Stimulated activated naive B cell treated with anti-CD40 and anti-IgM and Interleukin-4, amounts not matched to agents 10 μg/mL and 1 μg/mL and 100 μg/mL, for 72 hours (primary cell): ENCODE measurements at regions not wholly inside any gene's neighbourhood (a gene's known extent, or its start where the extent isn't known, plus 50 kb on each side); places are given as distances from the start of the nearest gene placed in this dataset.

Experiments
- ATAC-seq, 2 donors: fragments of 150-1000 bp; cut with Tn5 transposase; replicated peaks; 2 replicates each; pipeline ENCODE4 v1.10.0; 2021; ENCODE audit warnings: moderate library complexity in 1 of 2
- DNase-seq: peaks from one replicate; pipeline ENCODE4 v3.0.0; 2021
- H3K27ac Mint-ChIP-seq: one replicate; pipeline ENCODE4 v1.8.0; 2022; ENCODE audit warnings: mild to moderate bottlenecking, mixed read lengths
- H3K27me3 Mint-ChIP-seq, 2 donors: one replicate each; pipeline ENCODE4 v1.8.0; 2022; ENCODE audit warnings: mixed read lengths in 2 of 2
- H3K36me3 Mint-ChIP-seq, 2 donors: one replicate each; pipeline ENCODE4 v1.8.0; 2022; ENCODE audit warnings: mixed read lengths in 2 of 2, mild to moderate bottlenecking in 1 of 2
- H3K4me1 Mint-ChIP-seq, 2 donors: one replicate each; pipeline ENCODE4 v1.8.0; 2022; ENCODE audit warnings: mixed read lengths in 2 of 2, mild to moderate bottlenecking in 1 of 2
- H3K4me3 Mint-ChIP-seq, 2 donors: one replicate each; pipeline ENCODE4 v1.8.0; 2022; ENCODE audit warnings: mild to moderate bottlenecking in 2 of 2, mixed read lengths in 2 of 2, moderate library complexity in 1 of 2
- H3K9me3 Mint-ChIP-seq, 2 donors: one replicate each; pipeline ENCODE4 v1.8.0; 2022; ENCODE audit warnings: mixed read lengths in 2 of 2, mild to moderate bottlenecking in 1 of 2

DNA sequence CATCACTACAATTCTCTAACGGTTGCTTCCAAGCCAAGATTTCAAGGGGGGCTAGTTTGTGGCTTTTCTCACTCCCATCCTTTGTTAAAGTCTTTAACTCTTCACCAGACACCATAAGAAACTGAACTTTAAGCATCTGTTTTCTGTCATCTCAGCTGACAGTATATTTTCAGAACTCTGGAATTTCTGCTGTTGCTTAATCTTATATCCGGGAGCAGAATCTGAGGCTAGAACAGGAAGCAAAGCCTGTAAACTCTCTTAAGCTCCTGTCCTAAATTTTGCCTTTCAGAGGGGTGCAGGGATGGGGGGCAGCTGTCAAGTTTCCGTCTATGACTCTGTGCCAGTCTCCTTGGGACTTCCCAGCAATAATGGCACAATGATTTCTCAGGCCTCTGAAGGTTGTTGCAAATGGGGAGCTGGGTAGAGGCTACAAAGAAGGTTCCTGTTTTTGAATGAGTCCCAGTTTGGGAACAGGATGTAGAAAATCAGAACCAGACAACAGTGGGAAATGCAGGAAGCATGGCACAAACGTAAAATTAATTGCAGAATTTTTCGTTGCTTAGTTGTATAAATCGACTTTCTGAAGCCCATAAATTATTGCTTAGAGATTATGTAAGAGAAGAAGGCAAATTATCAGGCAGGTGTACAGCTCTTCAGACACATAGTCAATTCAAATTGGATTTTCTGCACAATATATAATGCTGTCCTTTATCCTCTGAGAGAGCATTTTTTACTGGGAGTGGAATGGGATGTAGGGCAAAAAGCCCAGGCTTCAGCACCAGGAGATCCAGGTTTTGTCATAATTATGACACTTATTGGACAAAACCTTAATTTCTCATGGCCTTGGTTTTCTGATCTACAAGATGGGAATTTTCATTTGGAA lies 430.9 kb downstream of the DMAC1 start:
- H3K36me3 Mint-ChIP-seq, result no peaks in the 10 kb centered on the region
- no peak overlapping the region for H3K4me3 Mint-ChIP-seq
- no peak for DNase-seq
- no peak overlapping the region for H3K27ac Mint-ChIP-seq
- H3K4me1 Mint-ChIP-seq, result no peaks in the 10 kb centered on the region
- H3K9me3 Mint-ChIP-seq, result no peaks in the 10 kb centered on the region
- H3K27me3 Mint-ChIP-seq, result no peaks in the 10 kb centered on the region
- no peak for ATAC-seq

DNA sequence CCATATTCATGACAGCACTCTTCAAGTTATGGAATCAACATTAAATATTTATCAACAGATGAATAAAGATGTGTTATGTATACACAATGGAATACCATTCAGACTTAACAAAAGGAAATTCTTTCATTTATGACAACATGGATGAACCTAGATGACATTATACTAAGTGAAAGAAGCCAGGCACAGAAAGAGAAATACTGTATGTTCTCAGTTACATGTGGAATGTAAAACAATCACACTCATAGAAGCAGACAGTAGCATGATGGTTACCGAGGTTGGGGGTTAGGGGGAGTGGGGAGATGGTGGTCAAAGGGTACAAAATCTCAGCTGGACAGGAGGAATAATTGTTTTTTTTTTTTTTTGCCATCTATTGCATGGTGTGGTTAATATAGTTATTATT lies 431.9 kb downstream of the DMAC1 start:
- DNase-seq (no peak), ATAC-seq (no peak)
- no peak overlapping the region for H3K4me3 Mint-ChIP-seq
- H3K27ac Mint-ChIP-seq, result no peak overlapping the region
- no peaks in the 10 kb centered on the region for H3K9me3 Mint-ChIP-seq
- no peaks in the 10 kb centered on the region for H3K27me3 Mint-ChIP-seq
- H3K4me1 Mint-ChIP-seq, result no peaks in the 10 kb centered on the region
- no peaks in the 10 kb centered on the region for H3K36me3 Mint-ChIP-seq

DNA sequence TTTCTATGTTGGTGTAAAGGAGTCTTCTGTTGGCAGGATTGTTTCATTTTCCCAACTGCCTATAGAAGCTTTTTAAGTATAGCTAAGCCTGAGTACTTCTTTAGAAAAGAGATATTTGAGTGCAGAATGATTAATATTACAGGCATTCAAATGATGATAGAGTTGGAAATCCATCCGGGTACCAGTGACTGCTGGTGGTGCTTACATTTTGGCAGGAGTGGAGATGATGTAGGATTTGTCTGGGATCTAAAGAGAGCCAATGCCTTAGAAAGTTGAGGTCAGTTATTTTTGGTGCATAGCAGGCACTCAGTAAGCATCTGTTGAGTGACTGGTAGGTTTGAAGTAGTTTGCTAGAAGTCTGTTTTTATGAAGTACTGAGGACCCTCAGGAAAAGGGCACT lies 433.5 kb downstream of the DMAC1 start:
- Mint-ChIP-seq H3K36me3 (no peaks in the 10 kb centered on the region), H3K27ac (peak overlapping the region; percentile 59), H3K9me3 (no peaks in the 10 kb centered on the region), H3K4me3 (no peak overlapping the region), H3K4me1 (no peaks in the 10 kb centered on the region), H3K27me3 (peaks cover 0 to 6% of the 10 kb centered on the region in 2 donors)
- ATAC-seq, result no peak
- no peak for DNase-seq

DNA sequence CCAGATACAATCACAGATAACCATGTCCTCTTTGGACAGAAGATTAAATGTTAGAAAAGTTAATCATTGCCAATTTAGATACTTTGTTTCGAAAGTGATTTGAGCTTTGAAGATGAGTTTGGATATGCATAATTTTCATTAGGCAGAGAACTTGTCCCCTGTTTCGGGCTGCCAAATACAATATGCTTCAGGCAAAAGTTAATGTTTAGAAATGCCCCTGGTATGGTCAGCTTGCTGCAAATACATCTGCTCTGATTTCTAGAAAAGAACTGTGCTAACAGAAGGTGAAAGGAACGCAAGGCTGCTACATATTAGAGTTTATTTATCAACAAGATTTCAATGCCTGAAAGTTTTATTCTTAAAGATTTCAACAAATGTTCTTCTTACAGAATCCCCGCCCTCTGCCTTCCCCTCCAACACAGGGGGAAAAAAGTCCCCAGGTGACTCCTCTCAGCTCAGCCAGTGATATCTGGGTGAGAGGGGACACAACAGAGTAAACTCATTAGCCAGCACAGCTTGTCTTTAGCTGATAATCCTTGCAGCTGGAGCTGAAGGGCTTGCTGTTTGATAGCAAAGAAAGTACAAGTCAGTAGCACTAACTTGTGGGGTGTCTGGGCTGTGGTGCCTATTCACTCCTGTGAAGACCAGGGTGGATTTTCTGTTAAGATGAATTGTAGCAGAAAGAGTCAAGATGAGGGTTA lies 435.7 kb downstream of the DMAC1 start:
- H3K27me3 Mint-ChIP-seq, result peaks cover 4 to 12% of the 10 kb centered on the region in 2 donors
- ATAC-seq, result no peak
- no peak overlapping the region for H3K27ac Mint-ChIP-seq
- no peak for DNase-seq
- no peaks in the 10 kb centered on the region for H3K9me3 Mint-ChIP-seq
- H3K4me1 Mint-ChIP-seq, result no peaks in the 10 kb centered on the region
- H3K36me3 Mint-ChIP-seq, result no peaks in the 10 kb centered on the region
- no peak overlapping the region for H3K4me3 Mint-ChIP-seq

DNA sequence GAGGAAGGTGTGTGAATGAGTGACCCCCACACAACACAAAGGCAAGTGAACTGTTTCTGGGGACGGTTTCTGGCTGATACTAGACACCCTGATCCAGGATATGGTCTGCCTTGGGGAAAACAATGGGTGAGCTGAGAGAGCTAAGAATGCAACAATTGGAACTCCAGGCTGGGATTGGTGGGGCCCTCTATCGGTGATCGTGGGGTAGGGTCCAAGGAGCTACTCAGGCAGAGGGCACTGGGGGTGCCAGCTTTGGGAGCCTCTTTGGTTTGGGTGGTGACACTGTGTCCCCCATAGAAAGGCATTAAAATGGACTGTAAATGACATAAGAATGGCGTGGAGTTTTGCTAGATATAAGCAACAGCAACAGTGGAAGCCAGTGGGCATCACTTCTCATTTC lies 439.1 kb downstream of the DMAC1 start:
- ATAC-seq (no peak), DNase-seq (no peak)
- Mint-ChIP-seq H3K4me3 (no peak overlapping the region), H3K9me3 (no peaks in the 10 kb centered on the region), H3K27me3 (peaks cover 11 to 17% of the 10 kb centered on the region in 2 donors), H3K27ac (no peak overlapping the region), H3K36me3 (no peaks in the 10 kb centered on the region), H3K4me1 (no peaks in the 10 kb centered on the region)

DNA sequence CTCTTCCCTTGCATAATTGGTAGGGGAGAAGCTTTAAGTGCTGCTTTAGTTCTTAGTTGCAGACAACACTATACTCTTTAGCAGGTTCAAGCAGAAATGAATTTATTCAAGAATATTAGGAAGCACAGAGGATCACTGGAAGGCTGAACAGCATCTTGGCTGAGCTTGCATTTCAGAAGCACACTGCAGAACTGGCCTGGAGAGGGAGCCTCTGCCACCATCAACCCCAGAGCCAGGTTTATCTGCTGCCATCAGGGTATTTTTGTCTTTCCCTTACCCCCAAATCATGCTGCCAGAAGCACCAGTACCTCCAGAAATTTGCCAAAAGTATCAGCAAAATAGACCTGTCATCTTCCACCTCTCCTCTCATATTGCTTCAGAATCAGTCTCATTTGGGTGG lies 440.7 kb downstream of the DMAC1 start:
- Mint-ChIP-seq H3K4me3 (no peak overlapping the region), H3K36me3 (no peaks in the 10 kb centered on the region), H3K4me1 (no peaks in the 10 kb centered on the region), H3K9me3 (no peaks in the 10 kb centered on the region), H3K27ac (no peak overlapping the region), H3K27me3 (peaks cover 15 to 17% of the 10 kb centered on the region in 2 donors)
- ATAC-seq, result no peak
- DNase-seq, result no peak

DNA sequence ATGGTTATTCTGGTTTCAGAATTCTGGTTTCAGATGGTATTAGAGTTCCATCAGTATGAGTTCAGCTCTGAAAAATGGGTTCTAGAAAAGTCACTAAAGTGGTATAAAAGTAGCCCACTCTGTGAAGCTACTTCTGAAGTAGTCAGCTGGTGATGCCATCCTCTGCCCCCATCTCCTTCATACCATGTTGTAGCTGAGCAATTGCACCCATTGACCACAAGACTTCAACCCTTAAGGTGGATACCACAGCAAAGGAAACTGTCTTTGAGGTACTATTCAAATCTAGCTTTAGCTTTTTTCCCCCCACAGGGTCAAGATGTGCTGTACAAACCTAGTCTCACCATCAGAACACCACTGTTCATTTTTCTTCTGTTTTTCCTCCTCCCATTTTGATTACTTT lies 444.9 kb downstream of the DMAC1 start:
- Mint-ChIP-seq H3K9me3 (peaks cover 0 to 3% of the 10 kb centered on the region in 2 donors), H3K27me3 (peaks cover 16 to 20% of the 10 kb centered on the region in 2 donors), H3K36me3 (peaks cover 0 to 3% of the 10 kb centered on the region in 2 donors), H3K27ac (no peak overlapping the region), H3K4me3 (no peak overlapping the region), H3K4me1 (no peaks in the 10 kb centered on the region)
- ATAC-seq, result no peak
- no peak for DNase-seq

DNA sequence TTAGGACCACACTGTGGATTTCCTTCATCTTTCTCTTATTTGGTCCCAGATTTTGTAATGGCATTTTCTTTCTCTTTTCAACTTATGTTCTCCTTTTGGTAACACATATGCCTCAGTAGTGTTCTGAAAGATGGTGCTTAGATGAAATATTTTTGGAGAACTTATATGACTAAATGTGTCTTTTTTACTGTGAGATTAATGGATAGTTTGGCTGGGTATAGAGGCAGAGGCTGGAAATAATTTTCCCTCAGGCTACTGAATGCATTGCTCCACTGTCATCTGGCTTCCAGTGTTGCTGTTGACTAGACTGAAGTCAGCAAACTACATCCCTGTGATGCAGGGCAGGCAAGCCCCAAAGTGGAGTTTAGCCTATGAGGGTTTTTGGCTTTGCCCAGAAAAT lies 450.9 kb downstream of the DMAC1 start:
- H3K4me1 Mint-ChIP-seq, result no peaks in the 10 kb centered on the region
- no peak overlapping the region for H3K27ac Mint-ChIP-seq
- peaks cover 11 to 20% of the 10 kb centered on the region in 2 donors for H3K27me3 Mint-ChIP-seq
- ATAC-seq (no peak), DNase-seq (no peak)
- H3K36me3 Mint-ChIP-seq, result peaks cover 3 to 4% of the 10 kb centered on the region in 2 donors
- peaks cover 8 to 10% of the 10 kb centered on the region in 2 donors for H3K9me3 Mint-ChIP-seq
- no peak overlapping the region for H3K4me3 Mint-ChIP-seq

DNA sequence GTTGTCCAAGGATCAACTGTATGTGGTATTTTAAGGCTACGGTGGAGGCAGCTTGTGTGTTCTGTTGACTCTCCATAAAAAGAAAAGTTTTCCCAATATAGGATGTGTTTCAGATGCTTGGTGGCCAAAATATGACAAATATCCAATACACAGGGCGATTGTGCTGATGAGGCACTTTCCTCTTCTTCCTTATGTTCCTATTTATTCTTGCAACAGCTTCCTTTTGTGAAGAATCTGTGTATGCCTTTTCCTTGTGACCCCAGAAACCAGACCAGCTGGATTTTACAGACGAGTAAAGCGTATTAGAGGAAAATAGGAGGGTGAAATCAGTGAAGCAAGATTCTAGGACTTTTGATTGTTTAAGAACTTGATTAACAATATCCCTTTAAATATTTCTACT lies 452.0 kb downstream of the DMAC1 start:
- Mint-ChIP-seq H3K9me3 (peaks cover 8 to 10% of the 10 kb centered on the region in 2 donors), H3K27me3 (peaks cover 11 to 20% of the 10 kb centered on the region in 2 donors), H3K4me3 (no peak overlapping the region), H3K4me1 (peaks cover 0 to 3% of the 10 kb centered on the region in 2 donors), H3K27ac (no peak overlapping the region), H3K36me3 (peaks cover 3 to 4% of the 10 kb centered on the region in 2 donors)
- ATAC-seq (no peak), DNase-seq (no peak)

DNA sequence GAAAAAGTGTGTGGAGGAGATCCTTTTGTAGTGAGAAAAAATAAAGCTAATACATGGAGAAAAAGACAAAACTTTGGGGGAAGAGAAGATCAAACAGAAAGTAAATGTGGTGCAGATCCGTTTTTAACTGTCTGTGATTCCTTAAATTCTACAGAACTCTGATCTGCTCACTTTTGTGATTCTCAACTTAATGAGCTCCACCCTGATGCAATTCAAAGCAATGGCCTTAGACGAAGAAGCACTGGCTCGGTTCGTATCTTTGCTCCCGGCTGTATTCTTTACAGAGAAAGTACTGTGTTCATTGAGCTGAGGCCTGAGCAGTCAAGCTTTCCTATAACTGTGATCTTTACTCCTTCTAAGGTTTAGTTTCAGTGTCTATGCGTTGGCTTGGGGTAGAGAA lies 453.4 kb downstream of the DMAC1 start:
- peaks cover 8 to 10% of the 10 kb centered on the region in 2 donors for H3K9me3 Mint-ChIP-seq
- peaks cover 7 to 15% of the 10 kb centered on the region in 2 donors for H3K4me1 Mint-ChIP-seq
- DNase-seq (no peak), ATAC-seq (no peak)
- peaks cover 3 to 4% of the 10 kb centered on the region in 2 donors for H3K36me3 Mint-ChIP-seq
- peaks cover 6 to 16% of the 10 kb centered on the region in 2 donors for H3K27me3 Mint-ChIP-seq
- no peak overlapping the region for H3K27ac Mint-ChIP-seq
- H3K4me3 Mint-ChIP-seq, result no peak overlapping the region

DNA sequence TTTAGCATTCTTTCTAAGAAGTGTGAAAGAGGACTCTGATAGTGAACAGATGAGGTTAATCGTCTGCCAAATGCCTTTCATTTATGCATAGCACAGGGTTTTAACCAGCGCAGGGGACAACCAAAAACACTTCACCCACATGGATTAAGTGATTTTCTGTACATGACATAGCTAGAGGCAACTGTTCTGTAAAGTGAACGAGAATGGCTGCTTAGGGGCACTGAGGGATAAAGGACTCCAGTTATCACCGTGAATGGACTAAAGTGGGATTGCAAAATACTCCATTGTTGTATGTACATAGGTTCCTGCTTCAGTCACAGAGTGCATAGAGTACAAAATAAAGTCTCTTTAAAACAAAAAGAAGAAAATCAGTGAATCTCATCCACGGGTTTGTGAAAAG lies 456.8 kb downstream of the DMAC1 start:
- ATAC-seq, result no peak

DNA sequence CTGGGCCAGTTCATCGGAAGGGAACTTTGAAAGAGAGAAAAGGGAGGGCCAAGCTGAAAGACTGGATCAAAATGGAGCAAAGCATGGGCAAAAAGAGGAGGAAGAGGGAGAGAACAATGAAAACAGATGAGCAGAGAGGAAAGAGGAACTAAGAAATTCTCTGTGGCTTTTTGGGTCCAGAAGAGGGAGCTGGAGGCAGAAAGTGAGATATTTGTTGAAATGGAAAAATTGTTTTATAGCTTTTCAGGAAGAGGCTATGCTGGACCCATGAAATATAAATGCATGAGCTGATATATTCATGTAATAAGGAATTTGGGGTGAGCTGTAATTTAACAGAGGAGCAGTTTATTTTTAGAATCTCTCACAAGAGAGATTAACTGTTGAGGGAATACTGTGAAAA lies 457.3 kb downstream of the DMAC1 start:
- no peaks in the 10 kb centered on the region for H3K9me3 Mint-ChIP-seq
- no peak for DNase-seq
- H3K4me3 Mint-ChIP-seq, result no peak overlapping the region
- ATAC-seq, result peak; percentile 75 to 76
- peak overlapping the region; percentile 15 for H3K27ac Mint-ChIP-seq
- H3K27me3 Mint-ChIP-seq, result peaks cover 14 to 18% of the 10 kb centered on the region in 2 donors
- no peaks in the 10 kb centered on the region for H3K36me3 Mint-ChIP-seq
- H3K4me1 Mint-ChIP-seq, result peaks cover 9 to 19% of the 10 kb centered on the region in 2 donors

More for the DNA sequence above, 456.8 kb downstream of the DMAC1 start:
- Mint-ChIP-seq H3K27me3 (peaks cover 10 to 13% of the 10 kb centered on the region in 2 donors), H3K27ac (no peak overlapping the region), H3K9me3 (no peaks in the 10 kb centered on the region), H3K4me1 (peaks cover 9 to 19% of the 10 kb centered on the region in 2 donors), H3K4me3 (no peak overlapping the region), H3K36me3 (no peaks in the 10 kb centered on the region)
- DNase-seq, result no peak

DNA sequence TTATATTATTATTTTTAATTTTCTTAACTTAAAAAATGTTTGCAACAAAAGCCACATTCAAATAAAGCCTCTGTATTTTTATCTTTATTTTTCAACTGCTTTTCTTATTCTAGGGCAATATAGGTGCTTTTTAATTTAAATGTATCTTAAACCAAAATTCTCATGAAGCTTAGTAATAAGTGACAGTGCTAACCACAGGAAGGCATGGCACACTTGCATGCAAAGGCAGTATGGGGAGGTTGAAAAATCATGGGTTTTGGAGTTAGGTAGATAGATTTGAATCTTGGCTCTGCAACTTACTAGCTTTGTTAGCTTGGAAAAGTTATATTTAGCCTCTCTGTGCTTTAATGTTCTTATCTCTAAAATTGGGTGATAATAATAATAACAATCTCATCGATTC lies 458.0 kb downstream of the DMAC1 start:
- ATAC-seq, result peak; percentile 57 to 63
- peaks cover 9 to 19% of the 10 kb centered on the region in 2 donors for H3K4me1 Mint-ChIP-seq
- H3K4me3 Mint-ChIP-seq, result no peak overlapping the region
- H3K9me3 Mint-ChIP-seq, result no peaks in the 10 kb centered on the region
- H3K27me3 Mint-ChIP-seq, result peaks cover 15 to 22% of the 10 kb centered on the region in 2 donors
- no peak overlapping the region for H3K27ac Mint-ChIP-seq
- no peak for DNase-seq
- no peaks in the 10 kb centered on the region for H3K36me3 Mint-ChIP-seq

DNA sequence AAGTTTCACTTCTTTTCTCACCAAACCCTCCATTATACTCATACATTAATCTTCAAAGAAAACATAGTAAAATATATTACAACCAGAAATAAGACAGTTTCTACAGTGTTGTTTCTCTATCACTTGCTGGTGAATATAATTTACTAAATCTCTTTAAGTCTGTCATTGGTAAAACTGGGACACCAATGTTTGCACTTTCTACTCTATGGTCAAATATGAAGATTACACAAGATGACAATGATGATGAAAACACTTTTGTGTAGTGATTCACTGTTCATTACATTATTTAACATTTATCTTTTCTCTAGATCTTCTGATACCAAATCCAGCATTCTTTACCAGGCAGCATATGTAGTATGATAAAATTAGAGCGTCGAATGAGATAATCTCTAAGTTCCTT lies 459.1 kb downstream of the DMAC1 start:
- H3K4me3 Mint-ChIP-seq, result no peak overlapping the region
- peaks cover 15 to 22% of the 10 kb centered on the region in 2 donors for H3K27me3 Mint-ChIP-seq
- DNase-seq (no peak), ATAC-seq (no peak)
- no peaks in the 10 kb centered on the region for H3K36me3 Mint-ChIP-seq
- H3K27ac Mint-ChIP-seq, result no peak overlapping the region
- no peaks in the 10 kb centered on the region for H3K9me3 Mint-ChIP-seq
- peaks cover 9 to 19% of the 10 kb centered on the region in 2 donors for H3K4me1 Mint-ChIP-seq
